Transverse colon (tissue), 4 donors: ENCODE measurements at regions not wholly inside any gene's neighbourhood (a gene's known extent, or its start where the extent isn't known, plus 50 kb on each side); places are given as distances from the start of the nearest gene placed in this dataset.

Experiments used
- DNase-seq: peaks from one replicate; pipeline ENCODE4 v3.0.0-alpha.2; 2019
- H3K27ac ChIP-seq, 4 donors: fragments of 200-600 bp; sonication (generic); 2 replicates each; pipeline ENCODE4 v1.5.1; 2016 to 2018; ENCODE audit warnings: inconsistent platforms in 4 of 4
- H3K27me3 ChIP-seq: fragments of 200-600 bp; sonication (generic); 2 replicates; pipeline ENCODE4 v1.5.1; 2017; ENCODE audit warnings: inconsistent platforms
- H3K36me3 ChIP-seq, 4 donors: fragments of 200-600 bp; sonication (generic); 2 replicates each; pipeline ENCODE4 v1.5.1; 2017 to 2019; ENCODE audit warnings: inconsistent platforms in 4 of 4
- H3K4me1 ChIP-seq, 4 donors: fragments of 200-600 bp; sonication (generic); 2 replicates each; pipeline ENCODE4 v1.5.1; 2017 to 2020; ENCODE audit warnings: inconsistent platforms in 4 of 4
- H3K4me3 ChIP-seq, 4 donors: fragments of 200-600 bp; sonication (generic); 1 replicate in 1 of 4; 2 replicates in 3 of 4; pipeline versions ENCODE4 v1.5.1 to v1.6.1; 2017 to 2019; ENCODE audit warnings: inconsistent platforms in 4 of 4
- H3K9me3 ChIP-seq, 2 donors: fragments of 200-600 bp; sonication (generic); 2 replicates each; pipeline ENCODE4 v1.5.1; 2017 to 2019; ENCODE audit warnings: inconsistent platforms in 2 of 2
- EP300 ChIP-seq: sonication (generic); formaldehyde crosslinking; IDR thresholded peaks from one replicate; pipeline ENCODE4 v1.6.1; 2017; ENCODE audit warnings: antibody characterized with exemption, low read depth
- POLR2A ChIP-seq: fragments of 450-650 bp; IDR thresholded peaks from one replicate; pipeline ENCODE4 v1.6.1; 2016; ENCODE audit warnings: antibody characterized with exemption, mild to moderate bottlenecking, moderate library complexity
- POLR2AphosphoS5 ChIP-seq, 3 donors: sonication (generic); formaldehyde crosslinking; IDR thresholded peaks; one replicate each; pipeline ENCODE4 v1.6.1; 2016; ENCODE audit warnings: antibody characterized with exemption in 3 of 3
- WGBS, 2 donors: methylation state at CpG; one replicate each; pipeline ENCODE4 v1.1.5; 2018; ENCODE audit warnings: low coverage in 1 of 2; 5-methylcytosine and 5-hydroxymethylcytosine counted together
- in situ Hi-C, 4 donors: fragments of 200-750 bp; cut with MboI; loops; one replicate each; pipeline versions ENCODE4 v1.15.0 to v1.15.1; 2017; ENCODE audit warnings: low sequenced_read_pairs in 3 of 4, low pct_ligation_motif_present in 1 of 4, low pct_unique_long_range_greater_than_20kb in 1 of 4
- intact Hi-C: fragments of 100-400 bp; cut with DNase I; formaldehyde crosslinking; loops from one replicate; pipeline ENCODE4 v1.15.1; 2023; ENCODE audit warnings: low total_unique reads
- TF ChIP-seq, protein P1 (sequence below), 5 experiments: fragments of 200-600 bp in 3 of 5; fragments of 450-650 bp in 2 of 5; sonication (generic) in 3 of 5; IDR thresholded peaks; 1 replicate in 2 of 5; 2 replicates in 3 of 5; pipeline ENCODE4 v1.5.1; 2016 to 2017; ENCODE audit warnings: antibody characterized with exemption in 5 of 5, inconsistent platforms in 3 of 5, mild to moderate bottlenecking in 2 of 5, moderate library complexity in 1 of 5

DNA sequence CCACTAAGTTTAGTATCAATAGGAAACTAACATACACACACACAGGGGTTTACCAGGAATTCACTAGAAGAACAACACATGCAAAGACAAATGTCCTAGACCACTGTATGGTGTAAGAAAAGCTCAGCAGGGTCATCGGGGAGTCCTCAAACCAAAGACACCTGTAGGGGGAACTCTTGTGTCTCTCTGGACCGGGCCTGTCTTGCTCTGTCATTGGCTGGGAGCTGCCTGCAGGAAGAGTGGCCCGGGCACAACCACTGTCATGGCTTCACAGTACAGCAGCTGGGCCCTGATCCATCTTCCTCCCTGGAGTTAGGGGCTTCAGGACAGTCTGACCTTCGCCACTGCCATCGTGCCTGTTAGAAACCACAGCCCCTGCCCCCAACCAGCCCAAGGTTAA is 263.6 kb upstream of the DYNLRB2 start:
- Histone ChIP-seq H3K36me3 (no peaks in the 10 kb centered on the region), H3K27me3 (no peaks in the 10 kb centered on the region), H3K4me3 (no peak overlapping the region), H3K27ac (no peak overlapping the region), H3K4me1 (no peaks in the 10 kb centered on the region), H3K9me3 (no peaks in the 10 kb centered on the region)
- 63 to 86% methylated on average over 1 to 5 of the region's 5 CpGs for WGBS, 2 donors
- TF ChIP-seq POLR2AphosphoS5 (IDR thresholded peaks at IDR 0.05) (no peak), EP300 (no peak), POLR2A (no peak)
- TF ChIP-seq, protein P1, sequence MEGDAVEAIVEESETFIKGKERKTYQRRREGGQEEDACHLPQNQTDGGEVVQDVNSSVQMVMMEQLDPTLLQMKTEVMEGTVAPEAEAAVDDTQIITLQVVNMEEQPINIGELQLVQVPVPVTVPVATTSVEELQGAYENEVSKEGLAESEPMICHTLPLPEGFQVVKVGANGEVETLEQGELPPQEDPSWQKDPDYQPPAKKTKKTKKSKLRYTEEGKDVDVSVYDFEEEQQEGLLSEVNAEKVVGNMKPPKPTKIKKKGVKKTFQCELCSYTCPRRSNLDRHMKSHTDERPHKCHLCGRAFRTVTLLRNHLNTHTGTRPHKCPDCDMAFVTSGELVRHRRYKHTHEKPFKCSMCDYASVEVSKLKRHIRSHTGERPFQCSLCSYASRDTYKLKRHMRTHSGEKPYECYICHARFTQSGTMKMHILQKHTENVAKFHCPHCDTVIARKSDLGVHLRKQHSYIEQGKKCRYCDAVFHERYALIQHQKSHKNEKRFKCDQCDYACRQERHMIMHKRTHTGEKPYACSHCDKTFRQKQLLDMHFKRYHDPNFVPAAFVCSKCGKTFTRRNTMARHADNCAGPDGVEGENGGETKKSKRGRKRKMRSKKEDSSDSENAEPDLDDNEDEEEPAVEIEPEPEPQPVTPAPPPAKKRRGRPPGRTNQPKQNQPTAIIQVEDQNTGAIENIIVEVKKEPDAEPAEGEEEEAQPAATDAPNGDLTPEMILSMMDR (IDR thresholded peaks at IDR 0.05): no peak
- DNase-seq: no peak
- intact Hi-C loops (no loop called here), in situ Hi-C loops (no loop called here)

DNA sequence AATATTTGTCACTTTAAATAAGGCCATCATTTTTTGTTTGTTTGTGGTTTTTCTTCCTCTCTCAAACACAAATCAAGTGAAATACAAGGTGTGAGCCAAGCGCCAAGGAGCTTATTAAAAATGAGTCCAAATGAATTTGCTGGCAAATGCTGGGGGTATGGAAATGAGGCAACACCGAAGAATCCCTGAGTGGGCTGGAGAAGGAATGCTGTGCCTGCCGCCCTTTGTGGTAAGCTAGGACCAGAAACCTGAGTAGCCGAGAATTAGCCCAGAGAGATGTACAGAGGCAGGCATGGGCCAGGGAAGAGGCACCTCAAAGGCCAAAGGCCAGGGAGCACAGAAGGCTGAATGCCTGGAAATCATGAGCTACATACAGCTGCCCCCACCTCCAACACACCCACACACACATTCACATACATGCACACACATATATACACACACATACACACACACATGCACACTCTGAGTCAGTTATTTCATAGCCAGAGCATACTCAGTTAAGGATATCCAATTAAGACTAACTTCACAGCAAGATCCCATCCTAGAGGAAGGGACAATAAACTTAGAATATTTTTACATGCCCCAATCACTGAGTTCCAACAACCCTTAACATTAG is 266.1 kb upstream of the DYNLRB2 start:
- H3K9me3 ChIP-seq: no peaks in the 10 kb centered on the region
- TF ChIP-seq, protein P1 (IDR thresholded peaks at IDR 0.05): no peak
- no peak for TF ChIP-seq EP300
- no peak for TF ChIP-seq POLR2AphosphoS5 (IDR thresholded peaks at IDR 0.05)
- no peak for TF ChIP-seq POLR2A
- H3K27ac ChIP-seq: no peak overlapping the region
- 71 to 84% methylated on average over 1 to 4 of the region's 4 CpGs for WGBS, 2 donors
- in situ Hi-C loops: no loop called here
- no peak overlapping the region for H3K4me3 ChIP-seq
- H3K27me3 ChIP-seq: no peaks in the 10 kb centered on the region
- H3K36me3 ChIP-seq: no peaks in the 10 kb centered on the region
- DNase-seq: no peak
- intact Hi-C loops: no loop called here
- no peaks in the 10 kb centered on the region for H3K4me1 ChIP-seq

DNA sequence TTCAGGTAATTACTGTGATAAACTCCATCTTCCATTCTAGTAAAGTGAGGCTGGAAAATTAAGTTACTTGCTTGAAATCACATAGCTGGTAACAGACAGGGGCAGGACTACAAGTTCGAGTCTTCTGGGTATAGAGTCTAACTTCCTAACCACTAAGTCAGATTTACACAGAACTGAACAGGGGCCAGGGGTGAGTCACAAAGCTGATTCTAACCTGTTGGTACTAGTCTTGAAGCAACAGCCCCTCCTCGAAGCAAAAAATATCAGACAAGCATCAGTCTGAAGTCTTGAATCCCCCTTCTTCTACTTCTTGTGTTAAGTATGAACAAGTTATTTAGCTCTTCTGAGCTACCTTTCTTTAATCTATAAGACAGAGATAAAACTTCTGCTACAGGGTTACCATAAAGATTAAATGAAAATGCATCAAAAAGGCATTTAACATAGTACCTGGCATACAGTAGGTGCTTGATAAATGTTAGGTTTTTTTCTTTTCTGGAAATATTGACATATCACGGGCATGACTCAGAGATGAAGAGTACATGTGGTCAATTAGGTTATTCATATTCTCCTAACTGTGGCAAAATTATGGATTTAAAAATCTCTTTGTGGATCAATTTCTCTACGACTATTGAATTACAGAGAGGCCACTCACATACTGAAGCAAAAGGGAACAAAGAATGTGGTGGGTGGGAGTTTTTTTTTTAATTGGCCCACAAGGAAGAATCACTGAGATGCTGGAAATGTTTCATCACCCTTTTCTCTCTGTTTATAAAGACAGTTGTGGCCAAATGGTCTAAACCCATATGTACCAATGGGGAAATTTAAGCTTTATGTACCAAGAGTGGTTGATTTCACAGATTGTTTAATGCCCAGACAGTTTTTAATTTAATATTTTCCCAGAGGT is 266.9 kb upstream of the DYNLRB2 start:
- in situ Hi-C loops: no loop called here
- WGBS, 2 donors: 75 to 78% methylated on average over 4 of the region's 4 CpGs
- Histone ChIP-seq H3K27me3 (no peaks in the 10 kb centered on the region), H3K9me3 (no peaks in the 10 kb centered on the region), H3K4me3 (no peak overlapping the region), H3K36me3 (no peaks in the 10 kb centered on the region), H3K27ac (no peak overlapping the region), H3K4me1 (no peaks in the 10 kb centered on the region)
- no peak for TF ChIP-seq POLR2A
- intact Hi-C loops: no loop called here
- no peak for DNase-seq

DNA sequence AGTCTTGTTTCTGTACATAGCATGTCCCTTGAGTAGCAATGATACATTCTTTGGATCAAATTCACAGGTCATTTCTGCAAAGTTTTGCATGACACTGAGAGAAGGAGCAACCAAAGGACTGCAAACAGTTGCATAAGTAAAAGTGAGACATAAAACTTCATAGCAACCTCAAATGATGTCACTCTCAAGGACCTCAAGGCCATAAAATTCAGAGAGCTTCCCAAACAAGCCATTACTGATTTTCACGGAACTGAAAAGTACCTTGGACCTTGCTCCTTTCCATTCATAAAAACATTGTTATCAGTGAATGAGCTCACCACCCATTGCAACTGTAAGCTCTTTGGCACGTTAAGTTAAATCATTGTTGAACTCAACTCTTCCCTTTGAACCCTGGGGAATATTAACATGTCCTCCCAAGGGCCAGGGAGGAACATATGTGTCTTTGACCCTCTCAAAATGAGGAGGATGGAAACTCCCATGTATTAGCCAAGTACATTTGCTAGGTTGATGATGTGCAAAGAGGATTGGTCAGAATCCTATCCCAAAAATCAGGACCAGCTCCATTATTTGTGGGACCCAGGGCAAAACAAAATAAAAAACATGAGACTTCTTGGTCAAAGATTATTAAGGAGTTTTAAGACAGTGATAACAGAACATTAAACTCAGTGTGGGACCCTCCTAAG is 275.0 kb upstream of the DYNLRB2 start:
- H3K36me3 ChIP-seq: no peaks in the 10 kb centered on the region
- H3K27me3 ChIP-seq: no peaks in the 10 kb centered on the region
- H3K4me1 ChIP-seq: peaks cover 4 to 27% (median 7%) of the 10 kb centered on the region in 4 donors
- WGBS, 2 donors: 56% methylated on average over 2 of the region's 2 CpGs; no CpG with 5 or more reads in 1 of the 2 donors
- H3K9me3 ChIP-seq: no peaks in the 10 kb centered on the region
- in situ Hi-C loops: no loop called here
- H3K4me3 ChIP-seq: no peak overlapping the region
- TF ChIP-seq, protein P1 (IDR thresholded peaks at IDR 0.05): no peak
- TF ChIP-seq EP300 (peak; percentile 66), POLR2AphosphoS5 (IDR thresholded peaks at IDR 0.05) (peak in 2 of 3 donors; percentile 48 to 76)
- no peak for DNase-seq
- intact Hi-C loops: no loop called here
- peak overlapping the region in 1 of 4 donors; percentile 46 for H3K27ac ChIP-seq
